ENCODE measurements at regions not wholly inside any gene's neighbourhood (a gene's known extent, or its start where the extent isn't known, plus 50 kb on each side); places are given as distances from the start of the nearest gene placed in this dataset.
A peak's percentile ranks its signal among the peaks of the same experiment; 100 is the strongest.

DNA sequence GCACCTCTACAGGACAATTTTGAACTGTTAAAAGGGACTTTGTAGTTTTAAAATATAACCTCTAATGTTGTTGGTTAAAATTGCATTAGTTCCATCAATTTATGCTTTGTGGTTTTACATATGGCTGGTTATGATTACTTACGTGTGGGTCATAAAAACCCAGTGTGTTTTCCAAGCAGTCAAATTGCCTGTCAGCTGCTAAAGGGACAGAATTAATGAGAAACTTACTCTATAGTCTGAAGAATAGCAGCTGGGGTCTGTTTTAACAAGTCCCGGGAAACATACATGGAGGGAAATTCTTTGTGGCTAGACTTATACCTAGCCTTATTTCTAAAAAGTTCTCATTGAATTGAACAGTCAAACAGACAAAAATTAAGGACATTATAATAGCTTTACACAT is 820.9 kb upstream of the ADGRL4 start:
- Histone ChIP-seq H3K79me2 (ENCODE audit: low read length) (no peaks in the 10 kb centered on the region), H3K4me3 (ENCODE audit: low read length) (no peak overlapping the region), H3K36me3 (replicated peaks; ENCODE audit: insufficient read depth, low read length) (no peaks in the 10 kb centered on the region), H3F3A (ENCODE audit: insufficient read depth, low read length) (no peaks in the 10 kb centered on the region), H3K4me2 (ENCODE audit: low read depth, low read length) (no peak overlapping the region), H3K27ac (ENCODE audit: low read length) (no peak overlapping the region), H3K4me1 (ENCODE audit: low read length) (no peaks in the 10 kb centered on the region; the same call in 1 of the 2 replicates), H2AFZ (ENCODE audit: low read length) (no peak overlapping the region), H3K9ac (ENCODE audit: low read length) (no peak overlapping the region), H3K27me3 (replicated peaks; ENCODE audit: insufficient read depth, low read length) (no peaks in the 10 kb centered on the region), H3K9me3 (replicated peaks; ENCODE audit: insufficient read depth, low read length) (no peaks in the 10 kb centered on the region), H4K20me1 (ENCODE audit: insufficient read depth, low read length) (no peaks in the 10 kb centered on the region), H3K9me2 (replicated peaks; ENCODE audit: insufficient read depth, low read length) (no peaks in the 10 kb centered on the region)
- no peak for TF ChIP-seq EZH2 (optimal IDR thresholded peaks at IDR 0.05; ENCODE audit: low read depth, low read length)
- TF ChIP-seq, protein P1, sequence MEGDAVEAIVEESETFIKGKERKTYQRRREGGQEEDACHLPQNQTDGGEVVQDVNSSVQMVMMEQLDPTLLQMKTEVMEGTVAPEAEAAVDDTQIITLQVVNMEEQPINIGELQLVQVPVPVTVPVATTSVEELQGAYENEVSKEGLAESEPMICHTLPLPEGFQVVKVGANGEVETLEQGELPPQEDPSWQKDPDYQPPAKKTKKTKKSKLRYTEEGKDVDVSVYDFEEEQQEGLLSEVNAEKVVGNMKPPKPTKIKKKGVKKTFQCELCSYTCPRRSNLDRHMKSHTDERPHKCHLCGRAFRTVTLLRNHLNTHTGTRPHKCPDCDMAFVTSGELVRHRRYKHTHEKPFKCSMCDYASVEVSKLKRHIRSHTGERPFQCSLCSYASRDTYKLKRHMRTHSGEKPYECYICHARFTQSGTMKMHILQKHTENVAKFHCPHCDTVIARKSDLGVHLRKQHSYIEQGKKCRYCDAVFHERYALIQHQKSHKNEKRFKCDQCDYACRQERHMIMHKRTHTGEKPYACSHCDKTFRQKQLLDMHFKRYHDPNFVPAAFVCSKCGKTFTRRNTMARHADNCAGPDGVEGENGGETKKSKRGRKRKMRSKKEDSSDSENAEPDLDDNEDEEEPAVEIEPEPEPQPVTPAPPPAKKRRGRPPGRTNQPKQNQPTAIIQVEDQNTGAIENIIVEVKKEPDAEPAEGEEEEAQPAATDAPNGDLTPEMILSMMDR (IDR thresholded peaks at IDR 0.05; ENCODE audit: low read length) = no peak
- TF ChIP-seq EZH2phosphoT487 (IDR thresholded peaks at IDR 0.05; ENCODE audit: low read length) = no peak
- DNase-seq = no peak

DNA sequence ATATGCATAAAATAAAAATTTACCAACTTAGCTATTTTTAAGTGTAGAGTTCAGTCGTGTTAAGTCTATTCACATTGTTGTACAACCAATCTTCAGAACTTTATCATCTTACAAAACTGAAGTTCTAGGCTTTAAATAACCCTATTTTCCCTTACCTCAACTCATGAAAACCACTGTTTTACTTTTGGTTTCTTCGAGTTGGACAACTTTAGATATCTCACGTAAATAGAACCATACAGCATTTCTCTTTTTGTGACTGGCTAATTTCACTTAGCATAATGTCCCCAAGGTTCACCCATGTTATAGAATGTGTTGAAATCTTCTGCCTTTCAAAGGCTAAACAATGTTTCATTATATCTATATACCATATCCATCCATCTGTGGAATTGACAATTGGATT is 819.0 kb upstream of the ADGRL4 start:
- no peaks in the 10 kb centered on the region for H3K36me3 ChIP-seq (replicated peaks; ENCODE audit: insufficient read depth, low read length)
- no peak for TF ChIP-seq EZH2phosphoT487 (IDR thresholded peaks at IDR 0.05; ENCODE audit: low read length)
- peak overlapping the region; percentile 59; the same call in 1 of the 2 replicates for H3K4me2 ChIP-seq (ENCODE audit: low read depth, low read length)
- peak; percentile 63 for DNase-seq
- H3K4me1 ChIP-seq (ENCODE audit: low read length) = no peaks in the 10 kb centered on the region; the same call in 1 of the 2 replicates
- H2AFZ ChIP-seq (ENCODE audit: low read length) = peak overlapping the region; percentile 21; the same call in 1 of the 2 replicates
- H4K20me1 ChIP-seq (ENCODE audit: insufficient read depth, low read length) = no peaks in the 10 kb centered on the region
- H3K9me2 ChIP-seq (replicated peaks; ENCODE audit: insufficient read depth, low read length) = no peaks in the 10 kb centered on the region
- no peaks in the 10 kb centered on the region for H3K9me3 ChIP-seq (replicated peaks; ENCODE audit: insufficient read depth, low read length)
- peak overlapping the region; percentile 24; the same call in 1 of the 2 replicates for H3K27ac ChIP-seq (ENCODE audit: low read length)
- H3K79me2 ChIP-seq (ENCODE audit: low read length) = no peaks in the 10 kb centered on the region
- H3K9ac ChIP-seq (ENCODE audit: low read length) = no peak overlapping the region
- H3K4me3 ChIP-seq (ENCODE audit: low read length) = peak overlapping the region; percentile 8; the same call in 1 of the 2 replicates
- H3F3A ChIP-seq (ENCODE audit: insufficient read depth, low read length) = no peaks in the 10 kb centered on the region
- H3K27me3 ChIP-seq (replicated peaks; ENCODE audit: insufficient read depth, low read length) = no peaks in the 10 kb centered on the region

DNA sequence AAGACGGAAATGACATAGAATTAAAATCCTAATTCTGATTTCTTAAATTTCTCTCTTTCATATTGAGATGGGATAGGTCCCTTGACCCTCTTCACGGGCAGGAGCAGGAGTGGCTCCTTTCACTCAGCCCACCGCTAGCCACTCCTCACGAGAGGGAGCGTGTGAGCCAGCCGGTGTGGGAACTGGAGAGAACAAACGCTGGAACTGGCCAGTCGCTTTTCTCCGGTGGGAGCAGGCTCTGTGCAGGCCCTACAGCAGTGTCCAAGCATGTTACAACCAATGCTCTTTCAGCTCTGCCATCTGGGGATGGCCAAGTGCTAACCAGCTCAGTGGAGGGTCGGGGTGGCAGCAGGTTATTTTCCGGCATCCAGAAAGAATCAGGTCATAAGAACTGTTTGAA is 815.5 kb upstream of the ADGRL4 start:
- Histone ChIP-seq H3K4me1 (ENCODE audit: low read length) (no peaks in the 10 kb centered on the region; the same call in 1 of the 2 replicates), H3K9me2 (replicated peaks; ENCODE audit: insufficient read depth, low read length) (no peaks in the 10 kb centered on the region), H3K4me2 (ENCODE audit: low read depth, low read length) (no peak overlapping the region), H3F3A (ENCODE audit: insufficient read depth, low read length) (no peaks in the 10 kb centered on the region), H4K20me1 (ENCODE audit: insufficient read depth, low read length) (no peaks in the 10 kb centered on the region), H3K4me3 (ENCODE audit: low read length) (no peak overlapping the region), H3K27ac (ENCODE audit: low read length) (no peak overlapping the region), H3K36me3 (replicated peaks; ENCODE audit: insufficient read depth, low read length) (no peaks in the 10 kb centered on the region), H3K79me2 (ENCODE audit: low read length) (no peaks in the 10 kb centered on the region), H3K9ac (ENCODE audit: low read length) (no peak overlapping the region), H3K9me3 (replicated peaks; ENCODE audit: insufficient read depth, low read length) (no peaks in the 10 kb centered on the region), H3K27me3 (replicated peaks; ENCODE audit: insufficient read depth, low read length) (no peaks in the 10 kb centered on the region), H2AFZ (ENCODE audit: low read length) (no peak overlapping the region)
- DNase-seq = no peak
- TF ChIP-seq EZH2phosphoT487 (IDR thresholded peaks at IDR 0.05; ENCODE audit: low read length) (no peak), EZH2 (optimal IDR thresholded peaks at IDR 0.05; ENCODE audit: low read depth, low read length) (no peak)
- TF ChIP-seq, protein P1 (IDR thresholded peaks at IDR 0.05; ENCODE audit: low read length) = no peak

DNA sequence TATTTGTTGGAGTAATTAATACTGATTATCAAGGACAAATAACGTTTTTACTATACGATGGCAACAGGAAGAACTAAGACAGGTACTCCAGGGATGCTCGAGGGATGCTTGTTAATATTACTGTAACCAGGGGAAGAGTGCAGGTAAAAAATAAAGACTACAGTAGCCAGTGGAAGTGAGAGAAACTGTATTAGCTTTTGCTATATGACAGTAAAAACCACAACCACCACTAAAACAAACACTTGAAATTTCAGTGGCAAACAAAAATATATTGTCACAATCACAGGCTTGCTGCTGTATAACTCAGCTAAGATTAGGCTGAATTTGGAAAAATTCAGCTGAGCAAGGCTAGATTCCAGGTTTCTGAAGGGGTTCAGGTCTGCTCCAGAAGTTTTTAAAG is 812.6 kb upstream of the ADGRL4 start:
- no peak for DNase-seq
- no peaks in the 10 kb centered on the region for H3K4me1 ChIP-seq (ENCODE audit: low read length)
- no peaks in the 10 kb centered on the region for H3K9me3 ChIP-seq (replicated peaks; ENCODE audit: insufficient read depth, low read length)
- no peak overlapping the region for H3K4me2 ChIP-seq (ENCODE audit: low read depth, low read length)
- H2AFZ ChIP-seq (ENCODE audit: low read length) = no peak overlapping the region
- H3K4me3 ChIP-seq (ENCODE audit: low read length) = no peak overlapping the region
- no peaks in the 10 kb centered on the region for H3K36me3 ChIP-seq (replicated peaks; ENCODE audit: insufficient read depth, low read length)
- no peaks in the 10 kb centered on the region for H3F3A ChIP-seq (ENCODE audit: insufficient read depth, low read length)
- H3K79me2 ChIP-seq (ENCODE audit: low read length) = no peaks in the 10 kb centered on the region
- no peak overlapping the region for H3K9ac ChIP-seq (ENCODE audit: low read length)
- H3K27ac ChIP-seq (ENCODE audit: low read length) = no peak overlapping the region
- H3K27me3 ChIP-seq (replicated peaks; ENCODE audit: insufficient read depth, low read length) = no peaks in the 10 kb centered on the region
- no peaks in the 10 kb centered on the region for H4K20me1 ChIP-seq (ENCODE audit: insufficient read depth, low read length)
- TF ChIP-seq, protein P1 (IDR thresholded peaks at IDR 0.05; ENCODE audit: low read length) = no peak
- TF ChIP-seq EZH2phosphoT487 (IDR thresholded peaks at IDR 0.05; ENCODE audit: low read length) = no peak
- TF ChIP-seq EZH2 (optimal IDR thresholded peaks at IDR 0.05; ENCODE audit: low read depth, low read length) = no peak
- H3K9me2 ChIP-seq (replicated peaks; ENCODE audit: insufficient read depth, low read length) = no peaks in the 10 kb centered on the region

Data from MM.1S (cell line).